ENCODE measurements at regions not wholly inside any gene's neighbourhood (a gene's known extent, or its start where the extent isn't known, plus 50 kb on each side); places are given as distances from the start of the nearest gene placed in this dataset.

- 11 to 86% (median 81%) methylated on average over 2 to 5 of the region's 5 CpGs; no CpG with 5 or more reads in 1 of the 10 experiments for WGBS, 10 experiments
- no peak for ATAC-seq (replicated peaks in 6 of 8)
Measured at GRCh38 chr7:25820432-25821040, 331.5 kb upstream of the NFE2L3 start.

GRCh38 chr7:25821225-25821624, 330.8 kb upstream of the NFE2L3 start:
- H3K27ac ChIP-seq = no peak overlapping the region
- peaks cover 0 to 7% of the 10 kb centered on the region in 2 donors for H3K4me1 ChIP-seq (replicated peaks in 1 of 2)
- no peak overlapping the region for H3K4me3 ChIP-seq
- in situ Hi-C loops (cut with MboI; ENCODE audit: low pct_unique_long_range_greater_than_20kb in 2 of 9, low sequenced_read_pairs in 9 of 9, unreplicated experiment in 9 of 9) = no loop called here
- ATAC-seq (replicated peaks in 6 of 8) = no peak
- WGBS, 10 experiments = 29 to 96% (median 85%) methylated on average over 1 to 3 of the region's 3 CpGs; no CpG with 5 or more reads in 3 of the 10 experiments

More at GRCh38 chr7:25820432-25821040, 331.5 kb upstream of the NFE2L3 start:
- H3K4me3 ChIP-seq = no peak overlapping the region
- no peak overlapping the region for H3K27ac ChIP-seq
- peaks cover 0 to 7% of the 10 kb centered on the region in 2 donors for H3K4me1 ChIP-seq (replicated peaks in 1 of 2)
- in situ Hi-C loops (cut with MboI; ENCODE audit: low pct_unique_long_range_greater_than_20kb in 2 of 9, low sequenced_read_pairs in 9 of 9, unreplicated experiment in 9 of 9) = no loop called here

GRCh38 chr7:25822823-25823222, 329.2 kb upstream of the NFE2L3 start:
- in situ Hi-C loops (cut with MboI; ENCODE audit: low pct_unique_long_range_greater_than_20kb in 2 of 9, low sequenced_read_pairs in 9 of 9, unreplicated experiment in 9 of 9) = no loop called here
- Histone ChIP-seq H3K27ac (no peak overlapping the region), H3K4me1 (replicated peaks in 1 of 2) (peaks cover 0 to 7% of the 10 kb centered on the region in 2 donors), H3K4me3 (no peak overlapping the region)
- 38 to 100% (median 71%) methylated on average over 1 to 4 of the region's 4 CpGs; no CpG with 5 or more reads in 2 of the 10 experiments for WGBS, 10 experiments
- no peak for ATAC-seq (replicated peaks in 6 of 8)

GRCh38 chr7:25823571-25823970, 328.4 kb upstream of the NFE2L3 start:
- Histone ChIP-seq H3K4me3 (no peak overlapping the region), H3K27ac (no peak overlapping the region), H3K4me1 (replicated peaks in 1 of 2) (peaks cover 0 to 7% of the 10 kb centered on the region in 2 donors)
- ATAC-seq (replicated peaks in 6 of 8) = no peak
- in situ Hi-C loops (cut with MboI; ENCODE audit: low pct_unique_long_range_greater_than_20kb in 2 of 9, low sequenced_read_pairs in 9 of 9, unreplicated experiment in 9 of 9) = no loop called here

- Histone ChIP-seq H3K4me1 (replicated peaks in 1 of 2) (peaks cover 27 to 34% of the 10 kb centered on the region in 2 donors), H3K4me3 (no peak overlapping the region), H3K27ac (no peak overlapping the region)
- in situ Hi-C loops (cut with MboI; ENCODE audit: low pct_unique_long_range_greater_than_20kb in 2 of 9, low sequenced_read_pairs in 9 of 9, unreplicated experiment in 9 of 9) = loop anchor here in 4 of 9 experiments (25.0 kb wide), 4 partner anchors 241 to 566 kb away; no protein-coding TSS in a partner anchor
- no peak for ATAC-seq (replicated peaks in 6 of 8)
- 33 to 100% (median 94%) methylated on average over 1 of the region's 1 CpG; no CpG with 5 or more reads in 2 of the 10 experiments for WGBS, 10 experiments
Measured at GRCh38 chr7:25828468-25828867, 323.5 kb upstream of the NFE2L3 start.

- Histone ChIP-seq H3K4me1 (replicated peaks in 1 of 2) (peaks cover 27% of the 10 kb centered on the region in 2 donors), H3K4me3 (no peak overlapping the region), H3K27ac (no peak overlapping the region)
- in situ Hi-C loops (cut with MboI; ENCODE audit: low pct_unique_long_range_greater_than_20kb in 2 of 9, low sequenced_read_pairs in 9 of 9, unreplicated experiment in 9 of 9) = loop anchor here in 4 of 9 experiments (25.0 kb wide), 4 partner anchors 242 to 567 kb away; no protein-coding TSS in a partner anchor
- no peak for ATAC-seq (replicated peaks in 6 of 8)
Measured at GRCh38 chr7:25829663-25830062, 322.3 kb upstream of the NFE2L3 start.

- peak in 5 of 8 experiments; percentile 41 to 98 (median 77) for ATAC-seq (replicated peaks in 6 of 8)
- H3K27ac ChIP-seq = no peak overlapping the region
- 0 to 100% (median 23%) methylated on average over 1 to 3 of the region's 3 CpGs for WGBS, 10 experiments
- peaks cover 27% of the 10 kb centered on the region in 2 donors for H3K4me1 ChIP-seq (replicated peaks in 1 of 2)
- in situ Hi-C loops (cut with MboI; ENCODE audit: low pct_unique_long_range_greater_than_20kb in 2 of 9, low sequenced_read_pairs in 9 of 9, unreplicated experiment in 9 of 9) = loop anchor here in 4 of 9 experiments (25.0 kb wide), 4 partner anchors 243 to 568 kb away; no protein-coding TSS in a partner anchor
- no peak overlapping the region for H3K4me3 ChIP-seq
Measured at GRCh38 chr7:25830215-25830614, 321.8 kb upstream of the NFE2L3 start.

- WGBS, 10 experiments = 60 to 100% (median 76%) methylated on average over 1 to 6 of the region's 6 CpGs; no CpG with 5 or more reads in 2 of the 10 experiments
- peaks cover 27% of the 10 kb centered on the region in 2 donors for H3K4me1 ChIP-seq (replicated peaks in 1 of 2)
- H3K27ac ChIP-seq = no peak overlapping the region
- in situ Hi-C loops (cut with MboI; ENCODE audit: low pct_unique_long_range_greater_than_20kb in 2 of 9, low sequenced_read_pairs in 9 of 9, unreplicated experiment in 9 of 9) = loop anchor here in 4 of 9 experiments (25.0 kb wide), 4 partner anchors 244 to 569 kb away; no protein-coding TSS in a partner anchor
- ATAC-seq (replicated peaks in 6 of 8) = peak in 1 of 8 experiments; percentile 35
- H3K4me3 ChIP-seq = no peak overlapping the region
Measured at GRCh38 chr7:25831062-25831691, 320.8 kb upstream of the NFE2L3 start.

GRCh38 chr7:25831831-25832411, 320.1 kb upstream of the NFE2L3 start:
- in situ Hi-C loops (cut with MboI; ENCODE audit: low pct_unique_long_range_greater_than_20kb in 2 of 9, low sequenced_read_pairs in 9 of 9, unreplicated experiment in 9 of 9) = loop anchor here in 4 of 9 experiments (25.0 kb wide), 4 partner anchors 245 to 570 kb away; no protein-coding TSS in a partner anchor
- H3K27ac ChIP-seq = no peak overlapping the region
- no peak for ATAC-seq (replicated peaks in 6 of 8)
- H3K4me3 ChIP-seq = no peak overlapping the region
- 9 to 75% (median 33%) methylated on average over 2 to 8 of the region's 8 CpGs for WGBS, 10 experiments
- H3K4me1 ChIP-seq (replicated peaks in 1 of 2) = peaks cover 27% of the 10 kb centered on the region in 2 donors

- Histone ChIP-seq H3K27ac (no peak overlapping the region), H3K4me3 (no peak overlapping the region), H3K4me1 (replicated peaks in 1 of 2) (peaks cover 27% of the 10 kb centered on the region in 2 donors)
- in situ Hi-C loops (cut with MboI; ENCODE audit: low pct_unique_long_range_greater_than_20kb in 2 of 9, low sequenced_read_pairs in 9 of 9, unreplicated experiment in 9 of 9) = loop anchor here in 4 of 9 experiments (25.0 kb wide), 4 partner anchors 245 to 570 kb away; no protein-coding TSS in a partner anchor
- ATAC-seq (replicated peaks in 6 of 8) = no peak
- WGBS, 10 experiments = 77 to 95% (median 86%) methylated on average over 5 to 7 of the region's 7 CpGs; no CpG with 5 or more reads in 1 of the 10 experiments
Measured at GRCh38 chr7:25832456-25832855, 319.5 kb upstream of the NFE2L3 start.

- in situ Hi-C loops (cut with MboI; ENCODE audit: low pct_unique_long_range_greater_than_20kb in 2 of 9, low sequenced_read_pairs in 9 of 9, unreplicated experiment in 9 of 9) = loop anchor here in 4 of 9 experiments (25.0 kb wide), 4 partner anchors 246 to 571 kb away; no protein-coding TSS in a partner anchor
- WGBS, 10 experiments = 80 to 100% (median 100%) methylated on average over 2 of the region's 2 CpGs; no CpG with 5 or more reads in 5 of the 10 experiments
Measured at GRCh38 chr7:25832929-25833328, 319.1 kb upstream of the NFE2L3 start.

GRCh38 chr7:25834050-25834449, 317.9 kb upstream of the NFE2L3 start:
- no peak for ATAC-seq (replicated peaks in 6 of 8)
- no peak overlapping the region for H3K27ac ChIP-seq
- 82 to 100% (median 90%) methylated on average over 1 to 4 of the region's 4 CpGs; no CpG with 5 or more reads in 2 of the 10 experiments for WGBS, 10 experiments
- no peak overlapping the region for H3K4me3 ChIP-seq
- in situ Hi-C loops (cut with MboI; ENCODE audit: low pct_unique_long_range_greater_than_20kb in 2 of 9, low sequenced_read_pairs in 9 of 9, unreplicated experiment in 9 of 9) = loop anchor here in 4 of 9 experiments (25.0 kb wide), 4 partner anchors 247 to 572 kb away; no protein-coding TSS in a partner anchor
- peaks cover 27% of the 10 kb centered on the region in 2 donors for H3K4me1 ChIP-seq (replicated peaks in 1 of 2)

More at GRCh38 chr7:25832929-25833328, 319.1 kb upstream of the NFE2L3 start:
- no peak overlapping the region for H3K4me3 ChIP-seq
- H3K4me1 ChIP-seq (replicated peaks in 1 of 2) = peaks cover 27% of the 10 kb centered on the region in 2 donors
- no peak for ATAC-seq (replicated peaks in 6 of 8)
- no peak overlapping the region for H3K27ac ChIP-seq

GRCh38 chr7:25835197-25835596, 316.8 kb upstream of the NFE2L3 start:
- WGBS, 10 experiments = 6 to 100% (median 78%) methylated on average over 1 to 5 of the region's 5 CpGs; no CpG with 5 or more reads in 1 of the 10 experiments
- Histone ChIP-seq H3K27ac (no peak overlapping the region), H3K4me1 (replicated peaks in 1 of 2) (peaks cover 18 to 21% of the 10 kb centered on the region in 2 donors), H3K4me3 (no peak overlapping the region)
- ATAC-seq (replicated peaks in 6 of 8) = peak in 2 of 8 experiments; percentile 60 to 65
- in situ Hi-C loops (cut with MboI; ENCODE audit: low pct_unique_long_range_greater_than_20kb in 2 of 9, low sequenced_read_pairs in 9 of 9, unreplicated experiment in 9 of 9) = loop anchor here in 4 of 9 experiments (25.0 kb wide), 4 partner anchors 248 to 573 kb away; no protein-coding TSS in a partner anchor
